Osteocyte (in vitro differentiated cells): ENCODE measurements at regions not wholly inside any gene's neighbourhood (a gene's known extent, or its start where the extent isn't known, plus 50 kb on each side); places are given as distances from the start of the nearest gene placed in this dataset.
A peak's percentile ranks its signal among the peaks of the same experiment; 100 is the strongest.

Experiments used
- DNase-seq: peaks from one replicate; pipeline ENCODE4 v3.0.0; 2021; ENCODE audit warnings: mixed read lengths; ENCODE audit not compliant: unreplicated experiment; ENCODE audit errors: extremely low spot score
- H3K27ac Mint-ChIP-seq: one replicate; pipeline ENCODE4 v1.8.0; 2021; ENCODE audit warnings: mild to moderate bottlenecking, mixed read lengths; ENCODE audit not compliant: unreplicated experiment
- H3K27me3 Mint-ChIP-seq: one replicate; pipeline ENCODE4 v1.8.0; 2021; ENCODE audit warnings: mixed read lengths; ENCODE audit not compliant: unreplicated experiment
- H3K36me3 Mint-ChIP-seq: one replicate; pipeline ENCODE4 v1.8.0; 2021; ENCODE audit warnings: mixed read lengths; ENCODE audit not compliant: unreplicated experiment
- H3K4me1 Mint-ChIP-seq: one replicate; pipeline ENCODE4 v1.8.0; 2021; ENCODE audit warnings: mixed read lengths; ENCODE audit not compliant: unreplicated experiment
- H3K4me3 Mint-ChIP-seq: one replicate; pipeline ENCODE4 v1.8.0; 2021; ENCODE audit warnings: mild to moderate bottlenecking, moderate library complexity, mixed read lengths; ENCODE audit not compliant: unreplicated experiment
- H3K9me3 Mint-ChIP-seq: one replicate; pipeline ENCODE4 v1.8.0; 2021; ENCODE audit warnings: mixed read lengths; ENCODE audit not compliant: unreplicated experiment
- TF ChIP-seq, protein P1 (sequence below): fragments of 200-600 bp; sonication (generic); IDR thresholded peaks from 2 replicates; pipeline ENCODE4 v1.5.0; 2021; ENCODE audit warnings: antibody characterized with exemption, mild to moderate bottlenecking, moderate library complexity

DNA sequence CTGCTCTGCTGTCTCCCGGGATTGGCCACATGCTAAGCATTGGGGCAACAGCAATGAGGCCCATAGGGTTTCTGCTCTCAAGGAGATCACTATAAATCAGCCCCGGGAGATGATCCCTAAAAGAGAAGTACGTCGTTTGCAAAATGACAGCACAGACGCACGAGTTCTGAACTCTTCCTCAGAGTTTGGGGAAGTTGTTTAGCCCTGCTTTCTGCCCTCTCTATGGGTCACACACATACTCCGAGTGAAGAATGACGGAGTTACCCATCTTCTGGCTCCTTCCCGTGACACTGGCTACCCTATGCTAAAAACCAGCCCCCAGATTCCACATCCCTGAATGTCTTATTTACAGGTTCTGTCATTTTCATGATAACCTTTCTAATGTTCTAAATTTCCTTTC, 258.0 kb upstream of the PLEKHG7 start:
- Mint-ChIP-seq H3K9me3 (no peaks in the 10 kb centered on the region), H3K4me1 (peaks cover 16% of the 10 kb centered on the region), H3K36me3 (no peaks in the 10 kb centered on the region), H3K4me3 (no peak overlapping the region), H3K27me3 (no peaks in the 10 kb centered on the region), H3K27ac (no peak overlapping the region)
- TF ChIP-seq, protein P1, sequence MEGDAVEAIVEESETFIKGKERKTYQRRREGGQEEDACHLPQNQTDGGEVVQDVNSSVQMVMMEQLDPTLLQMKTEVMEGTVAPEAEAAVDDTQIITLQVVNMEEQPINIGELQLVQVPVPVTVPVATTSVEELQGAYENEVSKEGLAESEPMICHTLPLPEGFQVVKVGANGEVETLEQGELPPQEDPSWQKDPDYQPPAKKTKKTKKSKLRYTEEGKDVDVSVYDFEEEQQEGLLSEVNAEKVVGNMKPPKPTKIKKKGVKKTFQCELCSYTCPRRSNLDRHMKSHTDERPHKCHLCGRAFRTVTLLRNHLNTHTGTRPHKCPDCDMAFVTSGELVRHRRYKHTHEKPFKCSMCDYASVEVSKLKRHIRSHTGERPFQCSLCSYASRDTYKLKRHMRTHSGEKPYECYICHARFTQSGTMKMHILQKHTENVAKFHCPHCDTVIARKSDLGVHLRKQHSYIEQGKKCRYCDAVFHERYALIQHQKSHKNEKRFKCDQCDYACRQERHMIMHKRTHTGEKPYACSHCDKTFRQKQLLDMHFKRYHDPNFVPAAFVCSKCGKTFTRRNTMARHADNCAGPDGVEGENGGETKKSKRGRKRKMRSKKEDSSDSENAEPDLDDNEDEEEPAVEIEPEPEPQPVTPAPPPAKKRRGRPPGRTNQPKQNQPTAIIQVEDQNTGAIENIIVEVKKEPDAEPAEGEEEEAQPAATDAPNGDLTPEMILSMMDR = no peak
- DNase-seq = no peak

DNA sequence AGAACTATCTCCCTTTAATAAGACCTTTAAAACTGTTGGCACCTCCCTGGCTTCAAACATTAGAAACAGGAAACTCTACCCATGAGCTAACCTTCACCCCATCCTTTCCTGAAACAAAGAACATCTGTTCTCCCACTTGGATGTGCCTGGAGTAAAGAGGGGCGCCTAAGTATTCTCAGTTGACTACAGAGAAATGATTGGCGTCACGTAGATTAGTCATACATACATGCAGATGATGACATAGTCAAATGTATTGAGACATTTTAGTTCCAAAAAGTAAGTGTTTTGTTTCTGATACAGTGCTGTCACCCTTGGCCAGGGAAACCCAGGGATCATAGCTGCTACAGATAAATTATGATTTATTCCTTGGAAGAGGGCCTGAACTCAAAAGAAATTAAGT, 260.0 kb upstream of the PLEKHG7 start:
- H3K4me3 Mint-ChIP-seq = no peak overlapping the region
- DNase-seq = no peak
- H3K36me3 Mint-ChIP-seq = no peaks in the 10 kb centered on the region
- no peaks in the 10 kb centered on the region for H3K9me3 Mint-ChIP-seq
- H3K27ac Mint-ChIP-seq = no peak overlapping the region
- H3K4me1 Mint-ChIP-seq = peaks cover 30% of the 10 kb centered on the region
- no peaks in the 10 kb centered on the region for H3K27me3 Mint-ChIP-seq
- TF ChIP-seq, protein P1 = no peak

DNA sequence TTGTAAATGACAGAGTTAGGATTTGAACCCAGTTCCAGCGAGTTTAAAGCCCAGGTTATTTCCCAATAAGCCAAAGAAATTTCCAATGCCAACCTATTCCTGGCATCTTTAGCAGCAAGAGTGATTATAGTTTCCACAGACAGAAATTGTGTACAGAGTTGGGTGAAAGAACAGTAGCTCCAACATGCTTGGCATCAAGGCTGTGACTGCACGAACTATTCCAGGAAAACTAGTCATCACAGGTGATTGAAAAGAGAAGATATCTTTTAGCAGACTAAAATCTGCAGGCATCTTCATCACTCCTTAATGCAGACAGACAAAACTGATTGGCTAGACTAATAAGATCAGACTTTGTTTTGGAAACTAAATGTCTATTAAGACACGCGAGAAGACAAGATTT, 262.7 kb upstream of the PLEKHG7 start:
- no peaks in the 10 kb centered on the region for H3K36me3 Mint-ChIP-seq
- no peaks in the 10 kb centered on the region for H3K27me3 Mint-ChIP-seq
- DNase-seq = no peak
- H3K27ac Mint-ChIP-seq = no peak overlapping the region
- H3K4me1 Mint-ChIP-seq = peaks cover 21% of the 10 kb centered on the region
- TF ChIP-seq, protein P1 = no peak
- H3K9me3 Mint-ChIP-seq = no peaks in the 10 kb centered on the region
- no peak overlapping the region for H3K4me3 Mint-ChIP-seq

GRCh38 chr12:92439420-92439805, 263.4 kb upstream of the PLEKHG7 start:
- peaks cover 19% of the 10 kb centered on the region for H3K4me1 Mint-ChIP-seq
- TF ChIP-seq, protein P1 = no peak
- peak overlapping the region; percentile 46 for H3K27ac Mint-ChIP-seq
- H3K27me3 Mint-ChIP-seq = no peaks in the 10 kb centered on the region
- no peak for DNase-seq
- H3K9me3 Mint-ChIP-seq = no peaks in the 10 kb centered on the region
- H3K36me3 Mint-ChIP-seq = no peaks in the 10 kb centered on the region
- no peak overlapping the region for H3K4me3 Mint-ChIP-seq

- H3K4me3 Mint-ChIP-seq = no peak overlapping the region
- peaks cover 19% of the 10 kb centered on the region for H3K4me1 Mint-ChIP-seq
- no peaks in the 10 kb centered on the region for H3K27me3 Mint-ChIP-seq
- DNase-seq = no peak
- no peaks in the 10 kb centered on the region for H3K9me3 Mint-ChIP-seq
- TF ChIP-seq, protein P1 = no peak
- no peaks in the 10 kb centered on the region for H3K36me3 Mint-ChIP-seq
- H3K27ac Mint-ChIP-seq = peak overlapping the region; percentile 46
Observed at GRCh38 chr12:92438641-92439419, 264.0 kb upstream of the PLEKHG7 start.
